Ovary (tissue), 7 donors: ENCODE measurements at regions not wholly inside any gene's neighbourhood (a gene's known extent, or its start where the extent isn't known, plus 50 kb on each side); places are given as distances from the start of the nearest gene placed in this dataset.

Experiments used
- DNase-seq, 5 donors: peaks; one replicate each; pipeline ENCODE4 v3.0.0-alpha.2; 2019 to 2020
- H3K27ac ChIP-seq, 2 donors: fragments of 200-600 bp; one replicate each; pipeline versions ENCODE4 v1.5.1 to v1.8.0; 2019 to 2022
- H3K27me3 ChIP-seq: fragments of 200-600 bp; one replicate; pipeline ENCODE4 v1.8.0; 2022
- H3K36me3 ChIP-seq: fragments of 200-600 bp; sonication (generic); one replicate; pipeline ENCODE4 v1.5.1; 2019
- H3K4me1 ChIP-seq: one replicate; pipeline ENCODE4 v1.8.1; 2013; ENCODE audit warnings: mild to moderate bottlenecking, moderate library complexity; ENCODE audit not compliant: insufficient read depth
- H3K4me3 ChIP-seq: fragments of 200-600 bp; sonication (generic); one replicate; pipeline ENCODE4 v1.5.1; 2017
- H3K9me3 ChIP-seq, 2 donors: fragments of 200-600 bp in 1 of 2; sonication (generic) in 1 of 2; one replicate each; pipeline versions ENCODE4 v1.5.1 to v1.8.1; 2013 to 2019; ENCODE audit warnings: mild to moderate bottlenecking in 1 of 2, moderate library complexity in 1 of 2
- CTCF ChIP-seq, 3 donors: fragments of 450-650 bp in 2 of 3; fragments of 200-600 bp in 1 of 3; IDR thresholded peaks; one replicate each; pipeline versions ENCODE4 v1.5.1 to v1.8.0; 2016 to 2022; ENCODE audit warnings: antibody characterized with exemption in 3 of 3, mild to moderate bottlenecking in 1 of 3
- EP300 ChIP-seq: sonication (generic); formaldehyde crosslinking; IDR thresholded peaks from one replicate; pipeline ENCODE4 v1.6.1; 2017; ENCODE audit warnings: antibody characterized with exemption
- POLR2A ChIP-seq: fragments of 450-650 bp; IDR thresholded peaks from one replicate; pipeline ENCODE4 v1.6.1; 2017; ENCODE audit warnings: antibody characterized with exemption, mild to moderate bottlenecking, moderate library complexity
- WGBS, 3 donors: extraction: QIAGEN DNeasy Blood & Tissue Kit in 1 of 3; methylation state at CpG; one replicate each; pipeline versions ENCODE4 v1.1.5 to v1.1.7; 2013 to 2017; 5-methylcytosine and 5-hydroxymethylcytosine counted together
- intact Hi-C, 4 donors: fragments of 100-400 bp; cut with DNase I; formaldehyde crosslinking; loops; one replicate each; pipeline versions ENCODE4 v1.11.0 to v1.15.1; 2022 to 2023
- donor health status: DM: no; HTN: no; CAD: no; lungs with moderate emphysema.
- donor health status: DM: no; HTN: no; CAD: no.
- donor health status: Bipolar disorder and iron deficiency.
- donor health status: DM: no; HTN: no; CAD: no.
- donor health status: DM: yes; HTN: yes; CAD: no.

GRCh38 chr6:92497281-92497680, 922.1 kb downstream of the EPHA7 start:
- intact Hi-C loops: no loop called here
- no peaks in the 10 kb centered on the region for H3K27me3 ChIP-seq
- no peaks in the 10 kb centered on the region for H3K9me3 ChIP-seq
- no peak for DNase-seq
- TF ChIP-seq EP300 (no peak), CTCF (IDR thresholded peaks at IDR 0.05) (no peak), POLR2A (no peak)
- H3K4me3 ChIP-seq: no peak overlapping the region
- H3K4me1 ChIP-seq: no peaks in the 10 kb centered on the region
- no peaks in the 10 kb centered on the region for H3K36me3 ChIP-seq
- 90 to 95% (median 95%) methylated on average over 2 of the region's 2 CpGs for WGBS, 3 donors
- no peak overlapping the region for H3K27ac ChIP-seq

DNA sequence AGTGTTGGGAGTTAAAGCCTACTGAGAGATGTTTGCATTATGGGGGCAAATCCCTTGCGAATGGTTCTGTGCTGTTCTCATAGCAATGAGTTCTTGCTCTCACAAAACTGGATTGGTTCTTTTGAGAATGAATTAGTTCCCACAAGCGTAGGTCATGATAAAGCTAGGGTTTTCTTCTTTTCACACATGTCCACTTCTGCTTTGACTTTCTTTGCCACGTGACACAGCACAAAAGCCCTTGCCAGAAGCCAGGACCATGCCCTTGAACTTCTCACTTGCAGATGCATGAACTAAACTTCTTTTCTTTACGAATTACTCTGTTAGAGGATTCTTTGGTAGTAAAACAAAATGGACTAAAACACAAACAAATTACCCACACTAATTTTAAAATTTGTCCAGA, 922.8 kb downstream of the EPHA7 start:
- intact Hi-C loops: no loop called here
- Histone ChIP-seq H3K4me3 (no peak overlapping the region), H3K9me3 (no peaks in the 10 kb centered on the region), H3K27ac (no peak overlapping the region), H3K27me3 (no peaks in the 10 kb centered on the region), H3K36me3 (no peaks in the 10 kb centered on the region), H3K4me1 (no peaks in the 10 kb centered on the region)
- no peak for TF ChIP-seq EP300
- TF ChIP-seq POLR2A: no peak
- no peak for TF ChIP-seq CTCF (IDR thresholded peaks at IDR 0.05)
- 23 to 45% (median 28%) methylated on average over 4 of the region's 4 CpGs for WGBS, 3 donors
- no peak for DNase-seq

GRCh38 chr6:92495242-92495641, 924.1 kb downstream of the EPHA7 start:
- H3K27ac ChIP-seq: no peak overlapping the region
- H3K4me3 ChIP-seq: no peak overlapping the region
- intact Hi-C loops: no loop called here
- TF ChIP-seq EP300 (no peak), CTCF (IDR thresholded peaks at IDR 0.05) (no peak), POLR2A (no peak)
- no peaks in the 10 kb centered on the region for H3K36me3 ChIP-seq
- WGBS, 3 donors: 55 to 60% (median 57%) methylated on average over 1 of the region's 1 CpG
- no peaks in the 10 kb centered on the region for H3K4me1 ChIP-seq
- no peak for DNase-seq
- no peaks in the 10 kb centered on the region for H3K9me3 ChIP-seq
- H3K27me3 ChIP-seq: no peaks in the 10 kb centered on the region

DNA sequence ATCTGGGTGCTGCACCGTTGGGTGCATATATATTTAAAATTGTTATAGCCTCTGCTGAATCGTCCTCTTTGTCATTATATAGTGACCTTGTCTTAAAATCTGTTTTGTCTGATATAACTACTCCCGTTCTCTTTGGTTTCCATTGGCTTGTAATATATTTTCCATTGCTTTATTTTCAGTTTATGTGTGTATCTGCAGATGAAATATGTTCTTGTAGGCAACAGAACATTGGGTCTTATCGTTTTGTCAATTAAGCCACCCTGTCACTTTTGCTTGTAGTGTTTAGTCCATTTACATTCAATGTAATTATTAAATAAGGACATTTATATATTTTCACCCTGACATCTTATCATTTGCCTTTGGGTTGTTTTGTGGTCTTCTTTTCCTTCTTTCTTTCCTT, 933.9 kb downstream of the EPHA7 start:
- H3K4me1 ChIP-seq: no peaks in the 10 kb centered on the region

More for the DNA sequence above, 933.9 kb downstream of the EPHA7 start:
- no peaks in the 10 kb centered on the region for H3K9me3 ChIP-seq
- no peak overlapping the region for H3K27ac ChIP-seq
- H3K36me3 ChIP-seq: no peaks in the 10 kb centered on the region
- H3K27me3 ChIP-seq: no peaks in the 10 kb centered on the region
- DNase-seq: no peak
- 88 to 92% (median 90%) methylated on average over 4 of the region's 4 CpGs for WGBS, 3 donors
- intact Hi-C loops: no loop called here
- no peak overlapping the region for H3K4me3 ChIP-seq
- TF ChIP-seq EP300 (no peak), POLR2A (no peak), CTCF (IDR thresholded peaks at IDR 0.05) (no peak)
